SJCRH30 (cell line): ENCODE measurements at regions not wholly inside any gene's neighbourhood (a gene's known extent, or its start where the extent isn't known, plus 50 kb on each side); places are given as distances from the start of the nearest gene placed in this dataset.

ENCODE experiments used
- DNase-seq, 2 experiments: peaks; one replicate each; pipeline ENCODE4 v3.0.0-alpha.2; 2015 to 2020
- H3K27ac ChIP-seq: fragments of 250-450 bp; sonication (Bioruptor Pico); 2 replicates; pipeline ENCODE4 v1.5.1; 2020; ENCODE audit warnings: mild to moderate bottlenecking, moderate library complexity
- H3K27me3 ChIP-seq: fragments of 250-450 bp; sonication (Bioruptor Pico); 2 replicates; pipeline ENCODE4 v1.5.1; 2020; ENCODE audit warnings: mild to moderate bottlenecking, moderate library complexity
- H3K36me3 ChIP-seq: fragments of 250-450 bp; sonication (Bioruptor Pico); 2 replicates; pipeline ENCODE4 v1.5.1; 2020; ENCODE audit warnings: mild to moderate bottlenecking, moderate library complexity
- H3K4me1 ChIP-seq: fragments of 250-450 bp; sonication (Bioruptor Pico); 2 replicates; pipeline ENCODE4 v1.5.1; 2020; ENCODE audit warnings: mild to moderate bottlenecking, moderate library complexity
- H3K4me3 ChIP-seq: fragments of 250-450 bp; sonication (Bioruptor Pico); 2 replicates; pipeline ENCODE4 v1.5.1; 2020; ENCODE audit warnings: mild to moderate bottlenecking, moderate library complexity
- H3K9me3 ChIP-seq: fragments of 250-450 bp; sonication (Bioruptor Pico); replicated peaks from 2 replicates; pipeline ENCODE4 v1.5.1; 2020; ENCODE audit warnings: mild to moderate bottlenecking, moderate library complexity

DNA sequence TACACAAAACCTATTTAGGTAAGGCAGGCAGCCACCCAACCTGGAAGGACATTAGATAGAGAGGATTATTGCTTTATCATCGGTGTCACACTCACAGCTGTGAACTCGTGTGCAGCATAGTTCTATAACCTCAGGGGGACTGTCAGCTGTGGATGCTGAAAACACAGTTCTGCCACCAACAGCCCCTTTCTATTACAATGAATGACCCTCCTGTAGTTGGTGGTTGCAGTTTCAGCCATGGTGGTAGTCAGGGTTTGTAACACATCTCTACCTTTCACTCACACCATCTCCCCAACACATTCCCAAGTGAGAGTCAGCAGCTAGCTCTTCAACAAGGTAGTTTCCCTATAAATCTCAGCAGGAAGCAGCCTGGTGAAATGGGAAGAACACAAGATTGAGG is 136.8 kb downstream of the ZC3H11B start:
- no peak for DNase-seq
- H3K9me3 ChIP-seq = no peaks in the 10 kb centered on the region
- no peaks in the 10 kb centered on the region for H3K4me1 ChIP-seq
- no peaks in the 10 kb centered on the region for H3K27me3 ChIP-seq
- no peak overlapping the region for H3K27ac ChIP-seq
- H3K4me3 ChIP-seq = no peak overlapping the region
- H3K36me3 ChIP-seq = no peaks in the 10 kb centered on the region

DNA sequence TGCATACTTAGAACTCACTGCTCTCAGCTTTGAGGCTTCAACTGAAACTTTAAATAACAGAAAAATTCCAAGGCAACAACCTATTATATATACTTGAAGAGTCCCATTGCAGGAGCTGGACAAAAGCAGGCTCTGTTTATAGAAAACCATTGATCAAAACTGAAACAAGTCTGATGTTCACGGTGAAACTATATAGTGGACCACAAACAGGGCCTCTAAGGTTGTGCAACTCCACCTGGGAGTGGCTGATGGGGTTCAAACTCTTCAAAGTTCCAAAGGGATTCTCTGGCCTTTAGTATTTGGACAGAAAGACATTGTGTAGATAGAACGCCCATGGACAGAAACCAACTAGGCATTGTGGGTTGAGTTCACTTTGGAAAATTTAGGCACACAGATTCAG is 140.3 kb downstream of the ZC3H11B start:
- Histone ChIP-seq H3K4me3 (no peak overlapping the region), H3K27ac (no peak overlapping the region), H3K27me3 (no peaks in the 10 kb centered on the region), H3K9me3 (no peaks in the 10 kb centered on the region; the same call in 1 of the 2 replicates), H3K36me3 (no peaks in the 10 kb centered on the region), H3K4me1 (no peaks in the 10 kb centered on the region)
- DNase-seq = no peak

DNA sequence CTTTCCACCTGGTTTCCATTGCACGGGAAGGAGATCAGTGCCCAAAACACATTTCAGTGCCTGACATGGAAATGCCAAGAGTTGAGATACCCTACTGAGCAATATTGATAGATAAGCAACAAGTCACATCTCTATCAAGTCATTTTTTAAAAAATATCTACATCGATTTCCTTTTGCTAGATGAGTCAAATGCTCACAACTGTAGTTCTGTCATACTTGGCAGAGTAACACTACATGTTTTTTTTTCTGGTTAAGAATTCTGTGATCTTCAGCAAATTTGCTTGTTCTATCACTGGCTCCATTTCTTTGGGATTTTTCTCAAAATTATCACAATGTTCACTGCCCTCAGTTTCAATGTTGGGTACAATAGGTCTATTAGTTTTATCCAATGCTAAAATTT is 145.4 kb downstream of the ZC3H11B start:
- Histone ChIP-seq H3K9me3 (no peaks in the 10 kb centered on the region; the same call in 1 of the 2 replicates), H3K27me3 (no peaks in the 10 kb centered on the region), H3K4me1 (no peaks in the 10 kb centered on the region), H3K27ac (no peak overlapping the region), H3K36me3 (no peaks in the 10 kb centered on the region), H3K4me3 (no peak overlapping the region)
- no peak for DNase-seq

GRCh38 chr1:219466766-219467165 is 146.1 kb downstream of the ZC3H11B start:
- H3K9me3 ChIP-seq = no peaks in the 10 kb centered on the region; the same call in 1 of the 2 replicates
- H3K4me3 ChIP-seq = no peak overlapping the region
- H3K36me3 ChIP-seq = no peaks in the 10 kb centered on the region
- no peaks in the 10 kb centered on the region for H3K4me1 ChIP-seq
- H3K27me3 ChIP-seq = no peaks in the 10 kb centered on the region
- H3K27ac ChIP-seq = no peak overlapping the region
- no peak for DNase-seq

DNA sequence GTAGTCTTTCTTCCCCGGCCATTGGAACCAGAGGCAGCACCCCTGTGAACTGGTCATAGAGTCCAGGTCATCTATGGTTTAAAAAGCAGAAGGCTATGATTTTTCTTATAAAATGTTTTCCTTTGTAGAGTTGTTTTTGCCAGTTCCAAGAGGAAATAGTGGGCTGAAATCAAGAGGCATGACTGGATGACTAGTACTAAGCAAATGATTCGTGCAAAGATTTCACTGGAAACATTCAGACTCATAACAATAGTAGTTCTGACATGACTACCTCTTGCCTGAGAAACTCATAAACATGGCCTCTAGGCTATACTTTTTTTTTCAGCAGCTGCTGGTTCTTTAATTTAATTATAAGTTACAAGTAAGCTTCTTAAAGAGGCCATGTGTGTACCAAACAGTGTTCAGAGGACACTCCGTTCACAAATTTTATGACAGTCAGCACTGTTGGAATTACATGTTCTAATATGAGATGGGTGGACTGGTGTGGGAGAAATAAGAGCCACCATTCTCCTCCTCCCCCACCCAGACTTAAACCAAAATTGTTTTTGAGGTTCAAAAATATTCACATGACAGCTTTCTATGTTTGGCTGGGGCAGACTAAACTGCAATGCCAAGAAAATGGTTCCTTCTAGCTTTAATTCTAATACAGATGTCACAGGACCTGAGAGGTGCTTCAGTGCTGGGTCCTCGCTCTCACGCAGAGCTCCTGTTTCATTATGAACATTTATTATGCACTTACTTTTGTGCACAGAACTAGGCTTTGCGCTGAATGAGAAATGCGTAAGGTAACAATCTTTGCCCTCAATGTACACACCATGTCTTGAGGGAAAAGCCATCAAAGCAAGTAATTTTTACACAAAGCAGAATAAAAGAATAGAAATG is 147.5 kb downstream of the ZC3H11B start:
- H3K4me1 ChIP-seq = no peaks in the 10 kb centered on the region; the same call in 1 of the 2 replicates
- no peaks in the 10 kb centered on the region; the same call in 1 of the 2 replicates for H3K9me3 ChIP-seq
- no peak for DNase-seq
- H3K27me3 ChIP-seq = no peaks in the 10 kb centered on the region
- H3K36me3 ChIP-seq = no peaks in the 10 kb centered on the region
- H3K27ac ChIP-seq = no peak overlapping the region
- no peak overlapping the region for H3K4me3 ChIP-seq

- Histone ChIP-seq H3K4me3 (no peak overlapping the region), H3K36me3 (no peaks in the 10 kb centered on the region)
- DNase-seq = no peak
Observed at GRCh38 chr1:219463636-219464035, 149.3 kb downstream of the ZC3H11B start.

DNA sequence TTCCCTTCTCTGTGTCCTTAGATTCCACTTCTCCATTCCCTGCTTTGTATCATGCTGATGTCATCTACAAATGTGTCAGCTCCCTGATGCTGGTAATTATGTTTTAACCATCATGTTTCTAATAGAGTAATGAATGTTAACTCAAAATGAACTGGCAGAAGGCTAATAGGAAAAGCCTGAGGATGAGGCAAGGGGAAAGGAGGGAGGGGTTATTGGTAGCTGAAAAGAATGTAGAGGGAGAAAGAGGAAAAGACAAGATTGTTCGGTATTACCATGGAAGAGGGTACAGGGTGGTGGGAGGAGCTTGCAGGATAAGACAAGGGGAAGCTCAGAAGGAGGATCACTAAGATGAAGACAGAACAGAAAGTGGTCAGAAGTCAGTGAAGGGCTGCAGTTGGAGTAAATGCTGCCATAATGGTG is 150.9 kb downstream of the ZC3H11B start:
- no peak for DNase-seq
- H3K4me1 ChIP-seq = no peaks in the 10 kb centered on the region; the same call in 1 of the 2 replicates
- no peaks in the 10 kb centered on the region for H3K9me3 ChIP-seq
- H3K27me3 ChIP-seq = no peaks in the 10 kb centered on the region
- no peaks in the 10 kb centered on the region for H3K36me3 ChIP-seq
- H3K4me3 ChIP-seq = no peak overlapping the region
- no peak overlapping the region for H3K27ac ChIP-seq

More at GRCh38 chr1:219463636-219464035, 149.3 kb downstream of the ZC3H11B start:
- no peaks in the 10 kb centered on the region; the same call in 1 of the 2 replicates for H3K9me3 ChIP-seq
- H3K27ac ChIP-seq = no peak overlapping the region
- H3K27me3 ChIP-seq = no peaks in the 10 kb centered on the region
- no peaks in the 10 kb centered on the region; the same call in 1 of the 2 replicates for H3K4me1 ChIP-seq

- H3K36me3 ChIP-seq = no peaks in the 10 kb centered on the region
- no peaks in the 10 kb centered on the region; the same call in 1 of the 2 replicates for H3K4me1 ChIP-seq
- no peak overlapping the region for H3K4me3 ChIP-seq
- no peaks in the 10 kb centered on the region for H3K27me3 ChIP-seq
- H3K27ac ChIP-seq = no peak overlapping the region
- no peak for DNase-seq
- no peaks in the 10 kb centered on the region for H3K9me3 ChIP-seq
Observed at GRCh38 chr1:219460896-219461815, 151.7 kb downstream of the ZC3H11B start.

DNA sequence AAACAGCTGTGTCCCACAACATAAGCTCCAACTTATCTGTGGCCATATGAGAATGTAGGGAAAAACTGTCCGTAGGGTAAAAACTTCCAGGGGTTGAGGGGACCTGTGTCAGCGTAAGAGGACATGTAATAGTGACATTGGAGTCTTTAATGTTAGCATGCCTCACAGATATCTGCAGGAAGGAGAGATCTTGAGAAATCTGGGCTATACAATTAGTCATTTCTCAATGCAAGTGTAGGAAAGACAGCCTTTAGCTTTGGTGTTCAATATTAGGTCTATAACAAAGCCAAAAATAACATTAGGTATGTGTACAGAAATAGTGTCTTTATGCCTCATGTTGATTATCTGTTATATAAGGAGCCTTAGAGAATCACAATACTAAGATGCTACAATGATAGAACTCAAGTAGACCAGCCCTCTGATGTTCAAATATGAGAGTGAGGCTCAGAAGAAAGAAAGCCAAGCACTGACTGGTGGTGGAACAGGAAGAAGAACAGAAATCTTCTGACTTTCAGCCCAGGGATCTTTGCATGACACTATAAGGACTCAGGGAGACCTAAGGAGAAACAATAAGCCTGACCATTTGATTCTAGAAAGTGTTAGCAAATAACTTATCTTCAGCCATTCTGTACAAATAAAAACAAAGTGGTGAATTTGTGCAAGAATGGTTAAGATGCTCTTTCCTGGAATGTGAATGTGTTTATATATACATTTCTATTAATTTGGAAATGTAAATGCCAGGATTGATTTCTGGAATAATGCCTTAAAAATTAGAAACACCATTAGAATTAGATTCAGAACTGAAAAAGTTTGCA is 152.6 kb downstream of the ZC3H11B start:
- H3K4me1 ChIP-seq = no peaks in the 10 kb centered on the region; the same call in 1 of the 2 replicates
- no peak overlapping the region for H3K4me3 ChIP-seq
- H3K9me3 ChIP-seq = no peaks in the 10 kb centered on the region
- no peak for DNase-seq
- no peaks in the 10 kb centered on the region for H3K36me3 ChIP-seq
- H3K27ac ChIP-seq = no peak overlapping the region
- no peaks in the 10 kb centered on the region for H3K27me3 ChIP-seq

DNA sequence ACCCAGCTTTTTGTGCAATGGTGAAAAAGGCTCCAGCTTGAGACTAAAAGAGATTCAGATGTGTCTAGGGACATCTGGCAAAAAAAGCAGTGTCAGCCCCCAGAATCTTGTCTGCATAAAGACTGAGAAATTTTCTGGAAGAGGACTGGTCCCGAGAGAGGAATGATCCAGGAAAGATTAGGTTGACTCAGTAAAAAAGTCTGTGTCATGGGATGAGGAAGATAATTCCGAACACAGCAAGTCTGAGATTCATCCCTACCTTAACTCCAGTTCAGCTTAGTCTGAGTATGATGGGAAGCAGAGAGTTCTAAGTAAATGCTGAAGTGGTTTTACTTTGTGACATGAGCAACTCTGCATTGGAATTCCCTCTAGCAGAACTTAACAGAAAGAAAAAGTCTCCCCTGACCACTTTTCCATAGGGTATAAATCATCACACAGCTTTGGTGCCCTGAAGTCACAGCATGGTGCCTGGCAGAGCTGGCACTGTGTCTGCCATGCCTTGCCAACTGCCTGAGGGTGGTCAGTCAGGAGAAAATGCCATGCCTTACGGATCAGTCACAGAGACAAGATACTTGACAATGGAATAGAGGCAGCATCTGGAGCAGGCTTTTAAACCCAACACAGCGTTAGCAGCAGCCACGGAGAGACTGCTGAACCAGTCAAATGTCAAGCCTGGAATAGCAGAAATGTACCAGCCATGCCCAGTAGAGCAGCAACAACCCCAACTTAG is 153.4 kb downstream of the ZC3H11B start:
- H3K27ac ChIP-seq = no peak overlapping the region
- DNase-seq = no peak
- no peak overlapping the region for H3K4me3 ChIP-seq
- H3K27me3 ChIP-seq = no peaks in the 10 kb centered on the region
- no peaks in the 10 kb centered on the region; the same call in 1 of the 2 replicates for H3K4me1 ChIP-seq
- no peaks in the 10 kb centered on the region for H3K9me3 ChIP-seq
- H3K36me3 ChIP-seq = no peaks in the 10 kb centered on the region

- Histone ChIP-seq H3K4me1 (no peaks in the 10 kb centered on the region), H3K27me3 (no peaks in the 10 kb centered on the region), H3K36me3 (no peaks in the 10 kb centered on the region), H3K4me3 (no peak overlapping the region), H3K9me3 (no peaks in the 10 kb centered on the region), H3K27ac (no peak overlapping the region)
- no peak for DNase-seq
Observed at GRCh38 chr1:219446288-219446687, 166.6 kb downstream of the ZC3H11B start.

- Histone ChIP-seq H3K4me1 (no peaks in the 10 kb centered on the region), H3K9me3 (no peaks in the 10 kb centered on the region), H3K4me3 (no peak overlapping the region), H3K36me3 (no peaks in the 10 kb centered on the region), H3K27me3 (no peaks in the 10 kb centered on the region), H3K27ac (no peak overlapping the region)
- no peak for DNase-seq
Observed at GRCh38 chr1:219445864-219446263, 167.0 kb downstream of the ZC3H11B start.

- Histone ChIP-seq H3K27ac (no peak overlapping the region), H3K4me3 (no peak overlapping the region), H3K4me1 (no peaks in the 10 kb centered on the region), H3K36me3 (no peaks in the 10 kb centered on the region), H3K27me3 (no peaks in the 10 kb centered on the region), H3K9me3 (no peaks in the 10 kb centered on the region)
- no peak for DNase-seq
Observed at GRCh38 chr1:219444474-219444873, 168.4 kb downstream of the ZC3H11B start.

- no peak for DNase-seq
Observed at GRCh38 chr1:219443763-219444162, 169.1 kb downstream of the ZC3H11B start.

More at GRCh38 chr1:219443763-219444162, 169.1 kb downstream of the ZC3H11B start:
- Histone ChIP-seq H3K27ac (no peak overlapping the region), H3K9me3 (no peaks in the 10 kb centered on the region), H3K4me3 (no peak overlapping the region), H3K27me3 (no peaks in the 10 kb centered on the region), H3K4me1 (no peaks in the 10 kb centered on the region), H3K36me3 (no peaks in the 10 kb centered on the region)
